ENCODE measurements at regions not wholly inside any gene's neighbourhood (a gene's known extent, or its start where the extent isn't known, plus 50 kb on each side); places are given as distances from the start of the nearest gene placed in this dataset.

GRCh38 chr11:27857014-27857413, 156.8 kb upstream of the BDNF start:
- H3K36me3 ChIP-seq = no peaks in the 10 kb centered on the region
- peak overlapping the region in 9 of 11 experiments; percentile 11 to 45 (median 16); a peak in 12 of 22 replicates for H3K4me2 ChIP-seq
- H3K4me1 ChIP-seq = peaks cover 8 to 18% (median 10%) of the 10 kb centered on the region in 10 experiments; a peak in 13 of 20 replicates
- no peak overlapping the region for H3K9ac ChIP-seq
- TF ChIP-seq Cebpa-rat (IDR thresholded peaks at IDR 0.05) = no peak
- H3K27me3 ChIP-seq = no peaks in the 10 kb centered on the region
- no peak overlapping the region for H3K27ac ChIP-seq
- no peak overlapping the region for H3K4me3 ChIP-seq
- no peaks in the 10 kb centered on the region for H3K9me3 ChIP-seq (replicated peaks in 1 of 11)
- H4K20me1 ChIP-seq = no peaks in the 10 kb centered on the region

- H3K27me3 ChIP-seq = no peaks in the 10 kb centered on the region
- H4K20me1 ChIP-seq = no peaks in the 10 kb centered on the region
- no peak overlapping the region for H3K4me2 ChIP-seq
- no peak overlapping the region for H3K4me3 ChIP-seq
- H3K36me3 ChIP-seq = no peaks in the 10 kb centered on the region
- peaks cover 0 to 8% (median 0%) of the 10 kb centered on the region in 11 experiments; a peak in 8 of 22 replicates for H3K9me3 ChIP-seq (replicated peaks in 1 of 11)
- no peak overlapping the region for H3K9ac ChIP-seq
- no peak for TF ChIP-seq Cebpa-rat (IDR thresholded peaks at IDR 0.05)
- no peak overlapping the region for H3K27ac ChIP-seq
- no peaks in the 10 kb centered on the region for H3K4me1 ChIP-seq
Observed at GRCh38 chr11:27848423-27848822, 148.2 kb upstream of the BDNF start.

GRCh38 chr11:27847496-27847895, 147.2 kb upstream of the BDNF start:
- no peaks in the 10 kb centered on the region for H3K4me1 ChIP-seq
- no peaks in the 10 kb centered on the region for H3K36me3 ChIP-seq

GRCh38 chr11:27842290-27842689, 142.0 kb upstream of the BDNF start:
- H3K27me3 ChIP-seq = no peaks in the 10 kb centered on the region
- no peak overlapping the region for H3K27ac ChIP-seq
- no peaks in the 10 kb centered on the region for H3K36me3 ChIP-seq
- no peak overlapping the region for H3K4me2 ChIP-seq
- no peak overlapping the region for H3K4me3 ChIP-seq
- H3K4me1 ChIP-seq = no peaks in the 10 kb centered on the region
- no peak overlapping the region for H3K9ac ChIP-seq
- 0 out of 22 replicates have a peak, but pooled peaks cover 0 to 8% (median 0%) of the 10 kb centered on the region in 11 experiments for H3K9me3 ChIP-seq (replicated peaks in 1 of 11)
- TF ChIP-seq Cebpa-rat (IDR thresholded peaks at IDR 0.05) = no peak
- H4K20me1 ChIP-seq = no peaks in the 10 kb centered on the region

More at GRCh38 chr11:27847496-27847895, 147.2 kb upstream of the BDNF start:
- no peak overlapping the region for H3K4me3 ChIP-seq
- no peak overlapping the region for H3K9ac ChIP-seq
- no peaks in the 10 kb centered on the region for H3K27me3 ChIP-seq
- peaks cover 0 to 16% (median 0%) of the 10 kb centered on the region in 11 experiments; a peak in 8 of 22 replicates for H3K9me3 ChIP-seq (replicated peaks in 1 of 11)
- no peaks in the 10 kb centered on the region for H4K20me1 ChIP-seq
- no peak for TF ChIP-seq Cebpa-rat (IDR thresholded peaks at IDR 0.05)
- no peak overlapping the region for H3K4me2 ChIP-seq
- no peak overlapping the region for H3K27ac ChIP-seq

- Histone ChIP-seq H4K20me1 (no peaks in the 10 kb centered on the region), H3K36me3 (no peaks in the 10 kb centered on the region), H3K9ac (no peak overlapping the region), H3K27me3 (no peaks in the 10 kb centered on the region), H3K4me3 (no peak overlapping the region), H3K27ac (no peak overlapping the region), H3K9me3 (replicated peaks in 1 of 11) (0 out of 22 replicates have a peak, but pooled peaks cover 0 to 8% (median 0%) of the 10 kb centered on the region in 11 experiments), H3K4me2 (no peak overlapping the region), H3K4me1 (no peaks in the 10 kb centered on the region)
- no peak for TF ChIP-seq Cebpa-rat (IDR thresholded peaks at IDR 0.05)
Observed at GRCh38 chr11:27841023-27841422, 140.8 kb upstream of the BDNF start.

- Histone ChIP-seq H3K4me2 (no peak overlapping the region), H3K9me3 (replicated peaks in 1 of 11) (0 out of 22 replicates have a peak, but pooled peaks cover 0 to 8% (median 0%) of the 10 kb centered on the region in 11 experiments), H3K27ac (no peak overlapping the region), H3K4me3 (no peak overlapping the region), H3K4me1 (no peaks in the 10 kb centered on the region), H3K27me3 (no peaks in the 10 kb centered on the region), H3K9ac (no peak overlapping the region), H4K20me1 (no peaks in the 10 kb centered on the region), H3K36me3 (no peaks in the 10 kb centered on the region)
- no peak for TF ChIP-seq Cebpa-rat (IDR thresholded peaks at IDR 0.05)
Observed at GRCh38 chr11:27839226-27839913, 139.1 kb upstream of the BDNF start.

GRCh38 chr11:27838674-27839073, 138.4 kb upstream of the BDNF start:
- Histone ChIP-seq H3K27ac (no peak overlapping the region), H4K20me1 (no peaks in the 10 kb centered on the region), H3K9me3 (replicated peaks in 1 of 11) (0 out of 22 replicates have a peak, but pooled peaks cover 0 to 8% (median 0%) of the 10 kb centered on the region in 11 experiments), H3K36me3 (no peaks in the 10 kb centered on the region), H3K4me3 (no peak overlapping the region), H3K9ac (no peak overlapping the region), H3K4me2 (no peak overlapping the region), H3K27me3 (no peaks in the 10 kb centered on the region), H3K4me1 (no peaks in the 10 kb centered on the region)
- no peak for TF ChIP-seq Cebpa-rat (IDR thresholded peaks at IDR 0.05)

- Histone ChIP-seq H3K27ac (no peak overlapping the region), H3K4me3 (no peak overlapping the region), H3K9ac (no peak overlapping the region), H3K9me3 (replicated peaks in 1 of 11) (0 out of 22 replicates have a peak, but pooled peaks cover 0 to 5% (median 0%) of the 10 kb centered on the region in 11 experiments), H4K20me1 (no peaks in the 10 kb centered on the region), H3K36me3 (no peaks in the 10 kb centered on the region), H3K27me3 (no peaks in the 10 kb centered on the region), H3K4me2 (no peak overlapping the region), H3K4me1 (no peaks in the 10 kb centered on the region)
- no peak for TF ChIP-seq Cebpa-rat (IDR thresholded peaks at IDR 0.05)
Observed at GRCh38 chr11:27837895-27838563, 137.8 kb upstream of the BDNF start.

GRCh38 chr11:27830206-27830605, 130.0 kb upstream of the BDNF start:
- Histone ChIP-seq H3K4me3 (no peak overlapping the region), H4K20me1 (no peaks in the 10 kb centered on the region), H3K4me2 (no peak overlapping the region), H3K4me1 (no peaks in the 10 kb centered on the region), H3K27ac (no peak overlapping the region), H3K9ac (no peak overlapping the region), H3K36me3 (no peaks in the 10 kb centered on the region), H3K9me3 (replicated peaks in 1 of 11) (peaks cover 0 to 8% (median 6%) of the 10 kb centered on the region in 11 experiments; a peak in 7 of 22 replicates), H3K27me3 (no peaks in the 10 kb centered on the region)
- TF ChIP-seq Cebpa-rat (IDR thresholded peaks at IDR 0.05) = no peak
